H54 (cell line): ENCODE measurements at regions not wholly inside any gene's neighbourhood (a gene's known extent, or its start where the extent isn't known, plus 50 kb on each side); places are given as distances from the start of the nearest gene placed in this dataset.
A peak's percentile ranks its signal among the peaks of the same experiment; 100 is the strongest.

ENCODE experiments used
- DNase-seq: peaks from one replicate; pipeline ENCODE4 v3.0.0; 2011; ENCODE audit warnings: low spot score, mixed read lengths; ENCODE audit not compliant: insufficient read length
- FAIRE-seq: peaks from 3 replicates; lab custom pipeline; 2011; peaks lifted over from hg19 to GRCh38; lab: Jason Lieb, UNC
- POLR2A ChIP-seq: IDR thresholded peaks from 2 replicates; pipeline ENCODE4 v1.6.1; 2011; ENCODE audit warnings: low read depth, mild to moderate bottlenecking, low read length

DNA sequence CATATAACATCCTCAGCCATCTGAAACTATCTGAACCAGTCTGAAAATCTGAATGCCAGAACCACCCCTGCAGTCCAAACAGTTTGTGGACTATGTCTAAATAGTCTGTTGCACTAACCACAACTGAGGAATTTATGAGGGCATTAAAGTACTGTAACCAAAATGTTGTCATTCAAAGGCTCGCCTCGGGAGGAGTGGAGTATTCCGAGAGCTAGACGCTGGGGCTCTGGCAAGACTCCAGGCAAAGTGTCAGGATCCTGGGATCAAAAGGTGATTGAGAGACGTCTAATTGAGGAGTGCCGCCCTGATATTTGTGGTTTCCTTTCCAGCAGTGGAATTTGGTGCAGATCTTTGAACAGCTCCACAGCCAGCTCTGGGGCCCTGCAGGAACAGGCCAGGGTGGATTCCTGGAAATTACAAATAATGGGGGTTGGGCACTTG lies 142.9 kb upstream of the MYOCD start:
- no peak for DNase-seq

DNA sequence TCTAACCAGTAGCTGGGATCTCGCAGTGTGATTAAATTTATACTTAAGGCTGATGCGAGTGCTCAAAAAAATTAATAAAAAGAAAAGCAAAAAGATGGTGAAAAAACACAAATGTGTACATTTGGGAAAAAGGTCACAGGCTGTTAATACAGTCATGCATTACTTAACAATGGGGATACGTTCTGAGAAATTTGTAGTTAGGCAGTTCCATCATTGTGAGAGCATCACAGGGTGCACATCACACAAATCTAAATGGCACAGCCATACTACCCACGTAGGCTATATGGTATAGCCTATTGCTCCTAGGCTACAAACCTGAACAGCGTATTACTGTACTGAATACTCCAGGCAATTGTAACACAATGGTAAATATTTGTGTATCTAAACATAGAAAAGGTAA lies 142.4 kb upstream of the MYOCD start:
- FAIRE-seq (no peak), DNase-seq (no peak)
- no peak for TF ChIP-seq POLR2A

More for the DNA sequence above, 142.9 kb upstream of the MYOCD start:
- no peak for TF ChIP-seq POLR2A
- FAIRE-seq = no peak

DNA sequence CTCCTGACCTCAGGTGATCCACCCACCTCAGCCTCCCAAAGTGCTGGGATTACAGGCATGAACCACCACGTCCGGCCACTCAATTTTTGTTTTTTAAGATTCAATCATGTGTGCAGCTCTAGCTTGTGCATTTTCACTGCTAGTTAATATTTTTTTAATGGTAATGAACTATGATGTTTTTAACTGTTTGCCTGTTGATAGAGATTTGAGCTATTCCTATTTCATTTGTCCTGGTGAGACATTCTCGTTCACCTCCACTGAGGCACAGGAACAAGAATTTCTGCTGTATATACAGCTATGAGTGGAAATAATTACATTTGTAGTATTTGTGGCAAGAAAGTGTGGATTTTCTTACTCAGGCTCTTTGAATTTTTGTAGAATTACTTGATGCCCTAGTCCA lies 137.7 kb upstream of the MYOCD start:
- DNase-seq (no peak), FAIRE-seq (no peak)
- no peak for TF ChIP-seq POLR2A

DNA sequence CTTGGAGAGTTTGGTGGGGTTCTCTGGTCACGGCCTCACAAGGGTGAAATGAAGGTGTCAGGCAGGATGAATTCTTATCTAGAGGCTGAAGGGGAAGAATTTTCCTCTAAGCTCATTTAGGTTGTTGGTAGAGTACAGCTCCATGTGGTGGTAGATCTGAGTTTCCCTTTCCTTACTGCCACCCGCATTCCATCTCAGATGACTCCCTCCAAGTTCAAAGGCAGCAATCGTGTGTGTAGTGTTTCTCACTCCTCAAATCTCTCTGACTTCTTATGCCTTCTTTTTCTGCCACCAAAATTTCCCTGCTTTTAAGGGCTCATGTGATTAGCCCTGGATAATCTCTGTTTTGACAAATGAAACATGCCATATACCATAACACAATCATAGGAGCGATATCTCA lies 135.5 kb upstream of the MYOCD start:
- no peak for FAIRE-seq
- DNase-seq = no peak
- no peak for TF ChIP-seq POLR2A

DNA sequence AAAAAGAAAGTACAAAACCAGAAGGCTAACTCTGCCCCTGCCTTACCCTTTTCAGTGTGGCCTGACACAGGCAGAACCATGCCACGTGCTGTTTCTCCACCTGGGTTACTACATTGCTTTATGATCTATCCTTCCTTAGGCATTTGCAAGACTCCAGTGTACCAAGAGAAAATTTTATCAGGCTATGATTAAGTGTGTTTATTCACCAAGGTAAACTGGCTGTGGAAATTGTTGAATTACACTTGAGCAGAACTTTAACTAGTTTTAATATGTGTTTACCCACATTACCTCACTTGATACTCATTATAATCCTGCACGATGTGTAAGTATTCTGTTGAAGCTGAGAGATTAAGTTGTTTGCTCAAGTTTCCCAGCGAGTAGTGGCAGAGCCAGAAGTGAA lies 129.7 kb upstream of the MYOCD start:
- FAIRE-seq (no peak), DNase-seq (no peak)
- no peak for TF ChIP-seq POLR2A

DNA sequence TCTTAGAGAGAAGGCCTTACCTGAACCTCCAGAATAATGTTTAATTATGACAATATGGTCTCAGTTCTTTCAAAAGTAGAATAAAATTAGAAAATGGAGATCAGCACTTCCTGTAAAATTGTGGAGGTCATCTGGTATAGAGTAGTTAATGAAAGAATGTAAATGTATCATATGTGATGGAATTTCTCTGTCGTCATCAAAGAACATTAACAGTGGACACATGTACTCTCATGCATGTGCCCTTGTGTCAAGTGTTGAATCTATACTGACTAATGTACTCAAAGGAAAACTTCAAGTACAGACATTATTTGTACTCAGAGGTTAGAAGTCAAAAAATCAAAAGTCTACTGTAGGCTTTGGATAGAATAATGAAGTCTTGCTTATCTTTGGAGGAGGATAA lies 129.2 kb upstream of the MYOCD start:
- DNase-seq = no peak
- no peak for TF ChIP-seq POLR2A
- FAIRE-seq = no peak

DNA sequence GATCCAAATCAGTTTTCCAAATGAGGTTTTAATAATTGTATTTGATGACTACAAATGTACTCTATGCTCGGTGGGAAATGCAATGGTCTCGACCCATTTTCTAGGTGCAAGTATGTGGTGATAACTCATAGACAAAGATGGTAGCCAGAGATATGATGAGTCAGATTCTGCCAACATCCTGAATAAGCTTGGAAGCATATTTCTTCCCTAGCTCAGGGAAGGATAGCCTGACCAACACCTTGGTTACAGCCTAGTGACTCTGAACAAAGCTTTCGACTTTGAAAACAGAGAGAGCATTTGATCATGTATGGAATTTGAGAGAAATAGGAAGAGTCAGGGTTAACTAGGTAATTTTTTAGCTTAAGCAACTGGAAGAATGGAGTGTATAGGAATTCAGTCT lies 128.3 kb upstream of the MYOCD start:
- no peak for TF ChIP-seq POLR2A
- FAIRE-seq (no peak), DNase-seq (no peak)

DNA sequence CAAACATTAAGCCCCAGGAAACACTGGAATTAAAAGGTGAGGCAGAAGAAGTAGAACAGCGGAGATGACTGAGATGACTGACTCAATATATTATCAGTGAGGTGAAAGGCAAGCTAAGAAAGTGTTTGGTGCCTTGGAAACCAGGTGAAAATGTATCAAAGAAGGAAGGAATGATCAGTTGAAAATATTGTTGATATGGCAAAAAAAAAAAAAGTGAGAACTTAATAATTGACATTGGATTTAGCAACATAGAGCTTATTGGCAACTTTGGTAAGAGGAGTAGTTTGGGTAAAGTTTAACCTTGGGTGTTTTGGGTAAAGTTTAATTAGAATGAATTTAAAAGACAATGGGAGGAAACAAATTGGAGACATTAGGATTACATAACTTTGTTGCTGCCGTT lies 127.7 kb upstream of the MYOCD start:
- FAIRE-seq = no peak
- TF ChIP-seq POLR2A = no peak
- DNase-seq = no peak

DNA sequence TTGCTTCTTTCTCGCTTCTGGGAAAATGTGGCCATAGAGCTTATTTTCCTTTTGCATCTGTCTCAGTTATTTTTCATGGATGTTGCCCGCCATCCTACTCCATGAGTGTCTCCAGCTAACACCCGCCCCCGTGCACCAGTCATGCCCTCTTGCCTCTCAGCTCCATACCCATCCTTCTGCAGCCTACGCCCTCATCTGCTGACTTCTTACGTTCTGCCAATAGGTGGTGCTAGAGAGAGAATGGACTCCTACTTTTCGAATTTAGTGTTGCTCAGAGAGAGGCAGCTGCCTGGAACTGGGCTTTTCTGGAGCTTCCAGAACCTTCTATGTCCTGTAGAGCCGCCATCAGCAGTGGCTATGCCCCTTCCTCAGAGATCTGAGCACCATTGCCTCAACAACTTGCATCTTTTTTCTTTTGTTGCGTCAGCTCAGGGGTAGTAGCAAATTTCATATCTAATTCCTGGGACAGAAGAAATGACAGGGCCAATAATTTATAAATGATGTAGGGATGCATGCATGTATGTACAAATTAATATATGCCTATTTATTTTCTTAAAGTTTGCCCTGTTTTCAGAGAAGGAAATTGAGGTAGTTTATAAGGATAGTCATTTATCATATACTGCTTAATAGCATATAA lies 119.7 kb upstream of the MYOCD start:
- peak; percentile 55 for FAIRE-seq
- no peak for TF ChIP-seq POLR2A
- peak; percentile 34 for DNase-seq

DNA sequence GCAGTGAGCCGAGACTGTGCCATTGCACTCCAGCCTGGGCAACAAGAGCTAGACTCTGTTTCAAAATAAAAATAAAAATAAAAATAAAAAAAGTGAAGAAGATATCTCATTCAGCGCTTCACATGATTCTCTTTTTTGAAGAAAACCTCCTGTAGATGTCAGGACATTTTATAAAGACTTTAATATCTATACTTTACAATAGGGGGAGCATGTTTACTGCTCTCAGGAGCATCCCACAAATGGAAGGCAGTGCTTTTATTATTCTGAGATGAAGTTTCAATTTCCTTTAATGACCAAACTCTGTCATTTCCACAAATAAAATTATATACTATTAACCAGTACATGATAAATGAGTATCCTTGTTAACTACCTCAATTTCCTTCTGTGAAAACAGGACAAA lies 118.7 kb upstream of the MYOCD start:
- DNase-seq (no peak), FAIRE-seq (no peak)
- TF ChIP-seq POLR2A = no peak

DNA sequence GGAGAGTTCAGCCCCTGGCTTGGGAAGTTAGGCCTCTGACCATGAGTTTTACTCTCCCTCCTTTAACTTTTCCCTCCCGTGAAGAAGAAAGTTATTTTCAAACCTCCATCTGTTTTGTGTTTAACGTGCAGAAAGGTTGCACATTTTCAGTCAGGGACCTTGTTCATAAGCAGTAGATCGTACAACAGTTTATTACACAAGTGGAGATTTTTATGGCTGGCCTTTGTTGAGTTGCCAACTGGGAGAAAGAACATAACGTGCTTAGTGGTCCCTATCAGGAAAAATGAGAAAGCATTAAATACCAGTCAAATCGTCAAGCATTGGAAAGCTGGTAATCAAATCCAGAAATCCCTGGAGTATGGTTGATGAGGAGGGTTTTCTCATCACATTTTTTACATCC lies 117.9 kb upstream of the MYOCD start:
- no peak for FAIRE-seq
- DNase-seq = no peak
- no peak for TF ChIP-seq POLR2A

DNA sequence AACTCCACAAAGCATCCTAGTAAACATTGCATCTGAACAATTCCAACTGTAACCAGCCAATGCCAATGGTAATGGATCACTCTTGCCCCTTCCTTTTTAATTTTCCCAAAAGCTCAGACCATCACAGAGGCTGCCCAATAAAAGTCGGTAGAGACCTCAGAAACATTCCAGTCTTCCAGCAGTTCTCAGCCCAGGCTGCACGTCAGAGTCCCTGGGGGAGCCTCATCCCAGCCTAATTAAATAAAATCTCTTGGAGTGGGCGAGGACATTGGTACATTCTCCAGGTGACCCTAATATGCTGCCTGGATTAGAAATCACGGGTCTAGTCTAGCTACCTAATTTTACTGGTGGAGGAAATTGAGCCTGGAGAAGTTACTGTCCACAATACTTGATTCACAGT lies 117.1 kb upstream of the MYOCD start:
- FAIRE-seq (no peak), DNase-seq (no peak)
- TF ChIP-seq POLR2A = no peak

DNA sequence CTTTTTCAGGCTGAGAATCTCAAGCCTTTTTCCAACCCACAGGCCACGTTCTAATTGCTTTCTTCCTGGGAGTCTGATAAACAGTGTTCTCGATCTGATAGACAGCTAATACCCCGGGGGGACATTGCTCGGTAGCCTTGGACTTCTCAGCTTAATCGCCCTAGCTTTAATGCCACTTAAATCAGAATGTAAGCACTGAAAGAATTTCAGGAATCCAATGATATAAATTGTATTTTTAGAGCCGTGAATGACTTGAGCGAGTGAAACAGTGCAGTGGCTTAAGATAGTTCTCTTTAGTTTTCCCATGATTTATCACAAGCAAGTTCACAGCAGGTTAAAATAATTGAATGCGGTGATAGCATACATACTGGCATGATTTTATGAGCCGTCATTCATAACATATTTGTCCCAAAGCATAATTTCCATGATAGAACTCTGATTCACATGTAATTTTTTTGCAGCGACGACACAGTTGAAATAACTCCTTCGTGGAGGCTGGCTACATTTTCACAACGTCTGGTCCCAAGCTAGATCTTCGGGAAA lies 116.1 kb upstream of the MYOCD start:
- FAIRE-seq (no peak), DNase-seq (no peak)
- TF ChIP-seq POLR2A = no peak

DNA sequence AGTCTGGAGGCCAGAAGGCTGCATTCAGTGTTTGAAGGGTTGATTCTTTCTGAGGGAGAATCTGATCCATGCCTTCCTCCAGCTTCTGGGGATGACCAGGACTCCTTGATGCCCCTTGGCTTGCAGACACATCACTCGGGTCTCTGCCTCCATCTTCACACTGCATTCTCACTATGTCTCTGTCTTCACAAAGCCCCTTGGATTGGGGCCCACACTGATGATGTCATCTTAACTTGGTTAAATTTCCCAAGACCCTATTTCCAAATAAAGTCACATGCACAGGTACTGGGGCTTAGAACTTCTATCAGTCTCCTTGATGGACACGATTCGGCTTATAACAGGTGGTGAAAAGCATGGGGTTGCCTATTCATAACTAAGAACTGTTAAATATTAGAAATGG lies 112.1 kb upstream of the MYOCD start:
- no peak for DNase-seq
- no peak for TF ChIP-seq POLR2A

DNA sequence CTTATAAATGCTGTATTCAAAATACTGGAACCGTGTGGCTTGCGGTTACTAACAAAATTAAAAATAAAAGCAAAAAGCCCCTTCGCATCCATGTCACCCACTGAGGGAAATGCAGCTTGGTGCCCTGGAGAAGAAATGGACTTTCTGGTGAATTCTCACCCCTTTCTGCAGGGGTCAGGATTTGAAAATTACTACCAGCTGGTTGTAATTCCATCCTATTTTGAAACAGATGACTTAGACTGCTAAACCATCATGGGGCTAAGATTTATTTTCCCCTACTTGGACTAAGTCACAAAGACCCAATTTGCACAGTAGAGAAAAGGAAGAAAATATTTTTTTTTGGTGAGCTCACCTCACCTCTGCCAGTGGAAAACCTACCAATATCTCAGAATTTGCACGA lies 111.4 kb upstream of the MYOCD start:
- FAIRE-seq = no peak
- TF ChIP-seq POLR2A = no peak
- no peak for DNase-seq

More for the DNA sequence above, 112.1 kb upstream of the MYOCD start:
- no peak for FAIRE-seq
